HG03039 (cell line): ENCODE measurements at regions not wholly inside any gene's neighbourhood (a gene's known extent, or its start where the extent isn't known, plus 50 kb on each side); places are given as distances from the start of the nearest gene placed in this dataset.
"Not testable (repeated sequence)": the region's sequence is repeated elsewhere in the genome, so short reads cannot be mapped to it uniquely, and the experiment has no call there.

ENCODE experiments used
- ATAC-seq: cut with Tn5 transposase; IDR thresholded peaks from one replicate; pipeline ENCODE4 v1.9.1; 2021; ENCODE audit warnings: mild to moderate bottlenecking, moderate library complexity; ENCODE audit not compliant: unreplicated experiment

DNA sequence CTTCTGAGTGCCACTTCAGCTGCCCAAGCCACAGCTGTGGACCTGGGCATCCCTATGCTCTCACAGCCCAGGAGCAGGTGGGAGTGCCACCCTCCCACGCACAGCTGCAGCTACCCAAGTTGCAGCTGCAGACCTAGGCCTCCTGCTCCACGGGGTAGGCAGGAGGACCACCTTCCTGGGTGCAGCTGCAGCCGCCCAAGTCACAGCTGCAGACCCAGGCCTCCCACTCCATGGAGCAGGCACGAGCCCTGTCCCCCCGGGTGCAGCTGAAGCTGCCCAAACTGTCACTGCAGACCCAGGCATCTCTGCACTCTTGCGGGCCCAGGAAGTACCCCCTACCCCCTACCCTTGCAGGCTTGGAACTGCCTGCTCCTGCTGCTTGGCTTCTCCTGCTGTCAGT is 260.2 kb downstream of the XPNPEP1 start:
- ATAC-seq, result no peak

DNA sequence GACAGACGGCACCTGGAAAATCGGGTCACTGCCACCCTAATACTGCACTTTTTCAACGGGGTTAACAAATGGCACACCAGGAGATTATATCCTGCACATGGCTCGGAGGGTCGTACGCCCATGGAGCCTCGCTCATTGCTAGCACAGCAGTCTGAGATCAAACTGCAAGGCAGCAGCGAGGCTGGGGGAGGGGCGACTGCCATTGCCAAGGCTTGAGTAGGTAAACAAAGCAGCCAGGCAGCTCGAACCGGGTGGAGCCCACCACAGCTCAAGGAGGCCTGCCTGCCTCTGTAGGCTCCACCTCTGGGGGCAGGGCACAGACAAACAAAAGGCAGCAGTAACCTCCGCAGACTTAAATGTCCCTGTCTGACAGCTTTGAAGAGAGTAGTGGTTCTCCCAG is 270.7 kb downstream of the XPNPEP1 start:
- not testable (repeated sequence) for ATAC-seq

DNA sequence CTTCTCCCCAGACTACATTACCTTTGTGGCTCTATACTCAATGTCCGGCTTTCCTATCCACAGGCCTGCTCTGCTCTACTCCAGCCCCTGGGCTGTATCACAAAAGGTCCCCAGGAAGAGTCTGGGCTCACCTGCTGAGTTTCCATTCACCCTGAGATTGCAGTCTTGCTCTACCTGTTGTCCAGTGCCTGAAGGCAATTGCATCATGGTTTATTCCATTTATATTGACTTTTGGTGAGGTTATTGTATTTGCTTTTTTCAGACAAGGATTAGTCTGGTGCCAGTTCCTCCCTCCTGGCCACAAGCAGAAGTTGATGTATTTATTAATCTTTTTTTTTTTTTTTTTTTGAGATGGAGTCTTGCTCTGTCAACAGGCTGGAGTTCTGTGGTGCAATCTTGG is 273.1 kb downstream of the XPNPEP1 start:
- ATAC-seq, result no peak

DNA sequence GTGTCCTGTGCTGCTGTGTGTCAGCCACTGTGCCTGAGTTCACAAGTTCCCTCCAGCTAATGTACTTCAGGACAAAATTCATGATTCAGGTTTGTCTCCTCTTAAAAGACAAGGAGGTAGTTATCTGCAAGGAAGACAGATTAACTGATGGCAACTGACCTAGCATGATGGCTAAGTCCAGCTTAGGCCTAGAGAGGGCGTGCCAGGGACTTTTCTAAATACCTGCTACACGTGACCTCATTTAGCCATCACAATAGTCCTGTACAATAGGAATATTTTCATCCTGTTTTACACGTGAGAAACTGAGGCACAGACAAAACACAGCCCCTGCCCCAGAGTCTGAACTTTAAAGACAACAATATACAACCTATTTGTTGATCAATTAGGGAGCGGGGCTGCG is 275.7 kb downstream of the XPNPEP1 start:
- no peak for ATAC-seq

DNA sequence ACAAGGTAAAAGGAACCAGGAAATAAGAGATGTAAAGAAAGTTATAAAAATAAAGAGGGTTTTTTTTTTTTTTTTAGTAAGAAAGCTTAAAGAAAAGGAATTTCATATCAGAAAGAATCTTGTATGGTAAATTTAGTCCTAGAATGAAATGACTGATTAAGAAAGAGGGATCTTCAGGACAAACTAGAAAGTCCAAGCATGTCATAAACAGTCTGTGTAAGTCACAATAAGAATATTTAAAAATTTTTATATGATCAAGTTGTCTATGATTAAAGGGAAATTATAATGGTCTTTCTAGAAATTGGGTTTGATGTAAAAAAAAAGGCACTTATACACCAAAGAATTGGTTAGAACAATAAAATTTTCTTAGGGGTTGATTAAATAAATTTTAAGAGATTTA is 289.5 kb downstream of the XPNPEP1 start:
- no peak for ATAC-seq

DNA sequence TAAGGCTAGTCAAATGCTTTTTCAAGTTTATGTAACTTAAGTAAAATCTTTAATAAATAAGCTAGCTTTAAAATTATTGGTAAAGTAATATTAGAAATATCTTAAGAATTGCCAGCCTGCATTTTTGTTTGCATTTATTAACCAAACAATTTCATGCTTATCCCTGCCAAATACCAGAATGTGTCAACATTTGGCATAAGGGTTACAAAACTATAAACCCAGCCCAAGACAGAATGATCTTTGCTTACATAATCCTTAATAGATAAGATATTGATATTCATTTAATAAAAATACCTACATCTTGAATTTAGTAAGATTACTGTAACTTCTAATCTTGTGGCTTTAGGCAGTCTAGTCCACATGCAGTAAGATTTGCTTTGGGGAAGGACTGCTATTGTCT is 290.3 kb downstream of the XPNPEP1 start:
- ATAC-seq, result not testable (repeated sequence)

DNA sequence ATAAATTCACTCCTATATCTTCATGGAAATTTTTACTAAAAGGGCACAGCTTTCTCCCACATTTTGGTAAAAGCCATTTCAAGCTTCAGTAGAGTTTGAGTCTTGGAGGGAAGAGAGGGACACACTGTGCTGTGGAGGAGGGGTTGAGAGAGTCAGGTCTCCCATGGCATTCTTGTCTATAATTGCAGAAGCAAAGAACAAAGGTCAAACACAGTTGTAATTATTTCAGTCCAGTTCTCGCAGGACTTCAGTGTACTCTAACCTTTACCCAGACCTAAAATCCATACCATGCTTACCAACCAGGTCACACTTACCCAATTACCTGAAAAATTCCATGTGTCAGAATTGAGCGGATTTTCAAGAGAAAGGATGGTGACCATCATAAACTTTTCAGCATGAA is 298.4 kb downstream of the XPNPEP1 start:
- no peak for ATAC-seq

DNA sequence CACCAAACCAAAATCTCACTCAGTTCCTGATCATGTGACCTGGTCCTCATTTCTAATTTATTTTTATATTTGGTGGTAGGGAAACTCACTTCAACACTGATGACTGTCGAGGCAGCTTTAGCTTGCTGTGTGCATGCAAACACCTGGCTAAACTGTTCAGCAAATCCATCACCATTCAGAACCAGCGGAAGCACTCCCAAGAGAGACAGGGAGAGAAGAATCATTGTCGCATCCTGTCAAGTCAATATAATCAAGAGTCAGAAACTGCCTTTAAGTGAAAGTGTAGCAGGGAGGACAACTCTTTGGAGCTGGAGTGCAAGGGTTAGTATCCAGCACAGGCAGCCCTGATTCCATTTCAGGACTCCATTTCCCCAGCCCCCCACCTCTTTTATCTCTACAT is 300.7 kb downstream of the XPNPEP1 start:
- ATAC-seq, result no peak

DNA sequence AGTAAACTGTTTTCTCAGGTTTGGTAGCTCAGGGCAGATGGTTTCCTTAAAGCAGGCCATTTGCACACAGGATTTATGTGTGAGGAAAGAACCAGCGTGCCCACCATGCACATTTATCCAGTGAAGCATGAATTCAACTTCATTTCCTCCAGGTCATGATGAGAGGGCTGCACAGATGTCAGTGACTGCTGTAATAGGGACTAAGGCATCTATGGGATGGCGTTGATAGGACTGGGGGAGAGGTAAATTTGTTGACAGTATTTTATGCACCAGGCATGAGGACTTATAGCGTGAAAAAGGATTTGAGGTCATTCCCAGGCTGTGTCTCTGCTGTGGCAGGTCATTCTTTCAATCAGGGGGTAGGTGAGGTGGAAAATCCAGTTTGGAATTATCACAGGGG is 302.9 kb downstream of the XPNPEP1 start:
- ATAC-seq, result no peak

DNA sequence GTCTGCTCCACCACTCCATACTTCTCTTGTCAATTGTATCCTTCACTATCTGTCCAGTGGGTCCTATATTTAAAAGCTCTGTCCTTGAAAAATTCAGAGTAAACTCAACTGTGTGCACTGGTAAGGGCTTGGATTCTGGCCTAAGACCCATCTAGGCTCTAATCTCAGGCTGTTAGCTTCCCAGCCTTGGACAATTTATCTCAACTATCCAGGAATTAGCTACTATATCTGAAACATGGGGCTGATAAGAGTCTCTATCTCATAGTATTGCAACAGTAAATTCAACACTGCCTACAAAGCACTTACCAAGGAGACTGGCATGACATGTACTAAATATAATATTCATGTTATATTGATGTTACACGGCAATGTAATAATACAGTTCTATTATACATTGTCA is 303.4 kb downstream of the XPNPEP1 start:
- ATAC-seq, result no peak

DNA sequence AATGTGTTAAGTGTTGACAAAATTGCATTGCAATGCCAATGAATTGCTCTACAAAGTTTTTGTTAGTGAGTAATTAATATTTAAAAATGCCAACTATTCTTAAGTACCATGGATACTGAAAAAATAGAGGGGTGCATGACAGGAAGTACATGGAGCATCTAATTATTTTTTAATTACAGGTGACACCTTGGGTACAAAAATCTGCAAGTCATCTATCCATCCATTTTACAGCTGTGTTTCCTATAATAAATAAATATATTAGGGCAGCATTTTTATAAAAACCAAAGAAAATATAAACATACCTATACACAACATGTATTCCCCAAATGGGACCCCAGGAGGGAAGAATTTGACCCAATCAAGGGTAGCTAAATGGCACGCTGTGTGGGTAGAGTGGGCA is 304.6 kb downstream of the XPNPEP1 start:
- ATAC-seq, result no peak

DNA sequence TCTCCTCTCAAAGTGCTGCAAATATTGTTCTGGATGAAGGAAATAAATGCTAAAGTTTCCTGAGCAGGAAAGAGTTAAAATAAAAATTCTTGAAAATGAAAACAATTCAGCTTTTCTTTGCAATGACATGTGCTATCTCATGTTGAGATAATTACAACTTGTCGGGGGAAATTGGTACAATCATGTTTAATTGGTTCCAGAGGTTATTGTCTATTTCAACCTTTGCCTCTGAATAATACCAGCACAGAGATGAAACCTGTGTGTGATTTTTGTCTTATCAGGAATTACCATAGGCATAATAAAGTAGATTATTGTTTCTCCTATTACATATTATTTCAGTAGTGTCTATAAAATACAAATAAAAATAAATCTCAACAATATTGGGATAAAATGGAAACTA is 305.0 kb downstream of the XPNPEP1 start:
- no peak for ATAC-seq

DNA sequence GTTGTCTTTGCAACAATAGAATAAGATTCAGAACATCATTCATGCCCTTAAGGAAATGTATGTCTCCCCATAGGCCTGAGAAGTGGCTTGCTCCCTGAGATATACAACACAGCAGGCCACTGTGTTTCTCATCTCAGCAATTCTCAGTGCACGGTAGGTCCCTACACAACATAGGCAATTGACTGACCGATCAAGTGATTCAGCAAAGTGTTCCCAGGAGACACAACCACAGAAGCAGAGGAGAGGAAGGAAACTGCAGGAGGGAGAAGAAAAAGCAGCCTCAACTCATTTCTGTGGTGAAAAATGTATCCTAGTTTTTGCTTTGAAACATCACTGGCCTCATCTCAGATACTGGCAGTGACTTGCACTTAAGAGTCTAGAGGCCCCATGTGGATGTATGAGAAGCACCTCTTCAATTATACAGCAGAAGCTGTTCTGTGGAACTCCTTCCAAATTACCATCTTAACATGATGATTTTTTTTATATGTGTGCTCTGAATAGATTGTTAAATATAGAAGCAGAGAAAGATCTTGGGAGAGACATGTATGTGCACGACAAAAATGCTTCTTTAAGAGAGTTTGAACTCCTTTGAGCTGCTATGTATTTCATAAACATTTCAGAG is 306.8 kb downstream of the XPNPEP1 start:
- ATAC-seq, result no peak

DNA sequence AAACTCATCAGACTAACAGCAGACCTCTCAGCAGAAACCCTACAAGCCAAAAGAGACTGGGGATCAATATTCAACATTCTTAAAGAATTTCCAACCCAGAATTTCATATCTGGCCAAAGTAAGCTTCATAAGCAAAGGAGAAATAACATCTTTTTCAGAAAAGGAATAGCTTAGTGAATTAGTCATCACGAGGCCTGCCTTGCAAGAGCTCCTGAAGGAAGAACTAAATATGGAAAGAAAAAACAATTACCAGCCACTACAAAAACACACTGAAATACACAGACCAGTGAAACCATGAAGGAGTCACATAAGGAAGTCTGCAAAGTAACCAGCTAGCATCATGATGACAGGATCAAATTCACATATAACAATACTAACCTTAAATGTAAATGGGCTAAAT is 328.0 kb downstream of the XPNPEP1 start:
- not testable (repeated sequence) for ATAC-seq

DNA sequence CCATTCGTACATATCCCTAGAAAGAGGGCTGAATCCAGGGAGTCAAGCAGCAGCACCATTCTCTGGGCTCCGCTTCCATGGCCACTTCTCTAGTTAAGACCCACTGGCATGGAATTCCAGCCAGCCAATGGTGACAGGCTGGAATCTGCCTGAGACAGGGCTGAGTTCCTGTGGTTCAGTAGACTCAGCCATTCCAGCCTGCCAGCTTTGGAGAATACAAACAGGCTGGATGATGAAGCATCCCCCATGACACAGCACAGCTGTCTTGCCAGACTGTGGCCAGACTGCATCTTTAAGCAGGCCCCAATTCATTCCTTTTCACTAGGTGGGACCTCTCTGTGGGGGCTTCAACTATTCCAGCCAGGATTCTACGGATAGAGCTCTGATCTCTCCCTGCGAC is 329.6 kb downstream of the XPNPEP1 start:
- ATAC-seq, result no peak

DNA sequence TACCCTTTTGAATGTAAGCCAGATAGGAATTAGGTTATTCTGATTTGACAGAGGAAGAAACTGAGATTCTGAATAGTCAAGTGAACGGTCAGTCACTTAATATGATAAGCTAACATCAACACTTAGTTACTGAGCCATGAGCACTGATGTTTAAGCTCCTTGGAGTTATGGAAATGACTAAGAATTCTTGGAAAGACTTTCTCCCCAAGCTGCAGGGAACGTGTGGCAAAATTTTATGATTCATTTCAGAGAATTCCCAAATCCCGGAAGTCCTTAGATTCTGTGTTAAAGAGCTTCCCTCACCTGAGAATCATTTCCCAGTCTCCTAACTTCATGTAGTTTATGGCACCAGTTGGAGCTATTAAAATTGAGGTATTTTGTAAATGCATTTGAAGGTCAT is 330.9 kb downstream of the XPNPEP1 start:
- no peak for ATAC-seq

DNA sequence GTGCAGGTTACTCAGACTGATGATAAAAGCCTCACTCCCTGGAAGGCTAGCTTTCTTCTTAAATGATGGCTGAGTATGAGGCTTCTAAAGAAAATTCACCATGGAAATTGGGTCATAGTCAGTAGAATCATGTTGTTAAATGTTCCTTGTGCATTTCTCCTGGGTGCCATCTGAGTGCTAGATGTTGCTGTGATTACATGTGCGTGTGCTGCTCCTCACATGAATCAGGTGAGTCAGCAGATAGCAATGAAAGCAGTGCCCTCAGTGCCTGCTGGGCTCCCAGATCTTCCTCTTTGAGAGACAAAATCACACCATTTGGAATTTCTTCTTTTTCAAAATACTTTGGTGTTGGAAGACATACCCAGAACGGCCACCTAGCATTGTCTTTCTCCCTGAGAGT is 331.7 kb downstream of the XPNPEP1 start:
- no peak for ATAC-seq

DNA sequence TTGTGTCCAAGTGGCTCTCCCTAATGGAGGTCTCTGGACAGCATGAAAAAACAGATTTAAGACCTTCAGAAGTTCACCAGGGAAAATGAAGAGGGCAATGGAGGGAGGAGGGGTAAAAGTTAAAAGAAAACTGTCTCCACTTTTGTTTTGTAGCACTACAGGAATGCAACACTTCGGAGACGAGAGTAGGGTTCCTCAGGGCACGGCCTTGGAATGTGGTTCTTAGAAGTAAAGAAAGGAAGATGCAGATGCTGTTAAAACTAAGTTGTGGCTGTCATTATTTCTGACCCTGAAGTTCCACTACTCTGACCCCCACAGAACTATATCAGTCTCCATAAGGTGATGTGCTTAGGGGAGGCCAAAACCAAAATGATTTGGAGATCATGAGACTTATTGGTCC is 335.1 kb downstream of the XPNPEP1 start:
- ATAC-seq, result no peak

DNA sequence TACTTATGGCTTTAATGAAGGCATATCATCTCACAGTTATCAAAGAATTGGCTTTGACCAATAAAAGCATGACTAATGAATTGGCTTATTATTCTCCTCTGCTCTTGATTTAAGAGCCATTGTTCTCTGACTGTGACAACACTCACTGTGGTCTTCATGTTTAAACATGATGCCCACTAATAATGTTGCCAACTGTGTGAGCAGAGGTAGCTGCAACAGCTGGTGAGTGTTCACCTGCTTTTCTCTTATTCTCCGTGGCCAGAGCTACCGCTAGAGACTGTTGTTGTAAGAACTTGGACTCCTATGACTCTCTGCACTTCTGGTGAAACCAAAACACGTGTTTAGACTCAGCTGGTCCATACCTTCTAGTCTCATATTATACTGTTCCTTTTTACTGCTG is 335.9 kb downstream of the XPNPEP1 start:
- no peak for ATAC-seq

DNA sequence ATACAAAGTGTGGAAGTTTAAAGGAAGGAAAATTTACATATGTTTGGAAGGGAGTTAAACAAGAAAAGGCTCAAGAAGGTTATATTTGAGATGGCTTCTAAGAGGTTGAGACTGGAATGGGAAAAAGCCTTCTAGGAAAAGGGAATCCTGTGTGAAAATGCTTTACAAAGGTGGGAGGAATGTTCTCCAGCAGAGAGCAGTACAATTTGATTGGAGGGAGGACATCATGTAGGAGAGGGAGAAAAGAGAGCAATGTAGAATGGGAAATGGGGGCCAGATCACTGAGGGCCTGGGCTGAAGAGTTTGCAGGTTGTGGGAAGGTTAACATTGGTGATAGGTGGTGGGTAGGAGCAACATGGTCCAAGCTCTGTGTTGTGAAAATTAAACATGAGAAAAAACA is 366.9 kb downstream of the XPNPEP1 start:
- no peak for ATAC-seq

DNA sequence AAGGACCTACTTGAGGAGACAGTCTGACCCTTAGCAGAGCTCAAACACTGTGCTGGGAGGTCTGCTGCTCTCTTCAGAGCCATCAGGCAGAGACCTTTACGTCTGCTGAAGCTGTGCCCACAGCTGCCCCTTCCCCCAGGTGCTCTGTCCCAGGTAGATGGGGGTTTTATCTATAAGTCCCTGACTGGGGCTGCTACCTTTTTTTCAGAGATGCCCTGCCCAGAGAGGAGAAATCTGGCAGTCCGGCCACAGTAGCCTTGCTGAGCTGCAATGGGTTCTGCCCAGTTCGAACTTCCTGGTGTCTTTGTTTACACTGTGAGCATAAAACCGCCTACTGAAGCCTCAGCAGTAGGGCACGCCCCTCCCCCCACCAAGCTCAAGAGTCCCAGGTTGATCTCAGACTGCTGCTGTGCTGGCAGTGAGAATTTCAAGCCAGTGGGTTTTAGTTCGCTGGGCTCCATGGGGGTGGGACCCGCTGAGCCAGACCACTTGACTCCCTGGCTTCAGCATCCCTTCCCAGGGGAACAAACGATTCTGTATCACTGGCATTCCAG is 381.2 kb downstream of the XPNPEP1 start:
- ATAC-seq, result not testable (repeated sequence)

DNA sequence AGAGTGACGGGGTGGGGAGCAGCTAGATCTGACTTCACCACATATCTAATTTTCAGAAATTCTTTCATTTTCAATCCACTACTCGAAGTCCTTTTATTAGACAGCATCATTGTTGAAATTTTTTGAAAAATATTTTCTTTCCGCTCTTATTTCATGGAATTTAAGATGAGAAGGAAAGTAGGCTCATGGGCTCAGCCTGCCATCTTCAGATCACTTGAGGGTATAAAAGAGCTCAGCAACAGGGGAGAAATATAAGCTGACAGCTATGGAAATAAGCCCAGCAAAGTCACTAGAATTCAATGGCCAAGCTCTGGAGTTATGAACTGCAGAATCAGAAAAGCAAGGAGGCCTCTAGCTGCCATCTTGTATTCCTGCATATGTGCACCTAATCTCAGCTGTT is 389.1 kb downstream of the XPNPEP1 start:
- ATAC-seq, result no peak

DNA sequence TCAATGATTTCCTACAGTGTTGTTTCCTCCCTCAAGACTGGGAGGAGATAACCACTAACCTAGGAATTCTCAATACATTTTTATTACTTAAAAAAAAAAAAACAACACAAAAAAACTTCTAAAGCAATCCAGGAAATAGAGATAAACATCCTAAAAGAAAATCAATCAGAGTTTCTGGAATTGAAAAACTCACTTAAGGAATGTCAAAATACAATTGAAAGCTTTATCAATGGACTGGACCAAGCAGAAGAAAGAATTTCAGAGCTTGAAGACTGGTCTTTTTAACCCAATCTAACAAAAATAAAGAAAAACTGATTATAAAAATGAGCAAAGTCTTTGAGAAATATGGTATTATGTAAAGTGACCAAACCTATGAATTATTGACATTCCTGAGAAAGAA is 394.1 kb downstream of the XPNPEP1 start:
- no peak for ATAC-seq
